Sigmoid colon (tissue), 4 donors: ENCODE measurements at regions not wholly inside any gene's neighbourhood (a gene's known extent, or its start where the extent isn't known, plus 50 kb on each side); places are given as distances from the start of the nearest gene placed in this dataset.

Experiments used
- EP300 ChIP-seq, 4 donors: sonication (generic); formaldehyde crosslinking; IDR thresholded peaks; one replicate each; pipeline ENCODE4 v1.6.1; 2017; ENCODE audit warnings: antibody characterized with exemption in 4 of 4
- POLR2AphosphoS5 ChIP-seq, 4 donors: sonication (generic); formaldehyde crosslinking; IDR thresholded peaks; one replicate each; pipeline ENCODE4 v1.6.1; 2017; ENCODE audit warnings: antibody characterized with exemption in 4 of 4
- TF ChIP-seq, protein P1 (sequence below), 4 experiments: fragments of 450-650 bp in 3 of 4; fragments of 200-600 bp in 1 of 4; IDR thresholded peaks; one replicate each; pipeline ENCODE4 v1.5.1; 2016 to 2019; ENCODE audit warnings: antibody characterized with exemption in 4 of 4, mild to moderate bottlenecking in 3 of 4, moderate library complexity in 2 of 4

GRCh38 chr2:184305105-184305504, 293.2 kb upstream of the ZNF804A start:
- TF ChIP-seq POLR2AphosphoS5 (IDR thresholded peaks at IDR 0.05) (no peak), EP300 (IDR thresholded peaks at IDR 0.05) (no peak)
- TF ChIP-seq, protein P1, sequence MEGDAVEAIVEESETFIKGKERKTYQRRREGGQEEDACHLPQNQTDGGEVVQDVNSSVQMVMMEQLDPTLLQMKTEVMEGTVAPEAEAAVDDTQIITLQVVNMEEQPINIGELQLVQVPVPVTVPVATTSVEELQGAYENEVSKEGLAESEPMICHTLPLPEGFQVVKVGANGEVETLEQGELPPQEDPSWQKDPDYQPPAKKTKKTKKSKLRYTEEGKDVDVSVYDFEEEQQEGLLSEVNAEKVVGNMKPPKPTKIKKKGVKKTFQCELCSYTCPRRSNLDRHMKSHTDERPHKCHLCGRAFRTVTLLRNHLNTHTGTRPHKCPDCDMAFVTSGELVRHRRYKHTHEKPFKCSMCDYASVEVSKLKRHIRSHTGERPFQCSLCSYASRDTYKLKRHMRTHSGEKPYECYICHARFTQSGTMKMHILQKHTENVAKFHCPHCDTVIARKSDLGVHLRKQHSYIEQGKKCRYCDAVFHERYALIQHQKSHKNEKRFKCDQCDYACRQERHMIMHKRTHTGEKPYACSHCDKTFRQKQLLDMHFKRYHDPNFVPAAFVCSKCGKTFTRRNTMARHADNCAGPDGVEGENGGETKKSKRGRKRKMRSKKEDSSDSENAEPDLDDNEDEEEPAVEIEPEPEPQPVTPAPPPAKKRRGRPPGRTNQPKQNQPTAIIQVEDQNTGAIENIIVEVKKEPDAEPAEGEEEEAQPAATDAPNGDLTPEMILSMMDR (IDR thresholded peaks at IDR 0.05) = no peak
